Lung (tissue), 11 donors: ENCODE measurements at regions not wholly inside any gene's neighbourhood (a gene's known extent, or its start where the extent isn't known, plus 50 kb on each side); places are given as distances from the start of the nearest gene placed in this dataset.
A peak's percentile ranks its signal among the peaks of the same experiment; 100 is the strongest.

Experiments
- ATAC-seq: fragments of 200-7000 bp; cut with Tn5 transposase; one replicate; pipeline ENCODE4 v1.9.1; 2020; ENCODE audit warnings: moderate number of reproducible peaks; ENCODE audit not compliant: insufficient read depth, low FRiP score
- DNase-seq, 3 donors: peaks; one replicate each; pipeline ENCODE4 v3.0.0-alpha.2; 2013 to 2017
- H3K27ac ChIP-seq, 2 donors: one replicate each; pipeline ENCODE4 v1.5.1; 2013; ENCODE audit warnings: mild to moderate bottlenecking in 2 of 2, moderate library complexity in 2 of 2, control low read depth in 1 of 2, inconsistent platforms in 1 of 2, low read depth in 1 of 2, low read length in 1 of 2
- H3K27me3 ChIP-seq, 3 donors: one replicate each; pipeline ENCODE4 v1.5.1; 2013; ENCODE audit warnings: low read length in 2 of 3; ENCODE audit not compliant: control insufficient read depth in 3 of 3, insufficient read depth in 3 of 3
- H3K36me3 ChIP-seq, 4 donors: one replicate each; pipeline ENCODE4 v1.5.1; 2013; ENCODE audit warnings: low read length in 4 of 4, mild to moderate bottlenecking in 1 of 4, moderate library complexity in 1 of 4; ENCODE audit not compliant: control insufficient read depth in 4 of 4, insufficient read depth in 4 of 4
- H3K4me1 ChIP-seq, 5 donors: one replicate each; pipeline ENCODE4 v1.5.1; 2013; ENCODE audit warnings: low read length in 5 of 5, mild to moderate bottlenecking in 2 of 5, moderate library complexity in 1 of 5; ENCODE audit not compliant: control insufficient read depth in 5 of 5, insufficient read depth in 5 of 5
- H3K4me3 ChIP-seq: one replicate; pipeline ENCODE4 v1.5.1; 2013; ENCODE audit warnings: mild to moderate bottlenecking, control low read depth, moderate library complexity
- H3K9ac ChIP-seq, 2 donors: one replicate each; pipeline ENCODE4 v1.5.1; 2013; ENCODE audit warnings: low read length in 2 of 2, control low read depth in 1 of 2; ENCODE audit not compliant: insufficient read depth in 1 of 2
- H3K9me3 ChIP-seq, 4 donors: one replicate each; pipeline ENCODE4 v1.5.1; 2013; ENCODE audit warnings: low read length in 3 of 4, mild to moderate bottlenecking in 1 of 4, moderate library complexity in 1 of 4; ENCODE audit not compliant: control insufficient read depth in 4 of 4, insufficient read depth in 3 of 4
- WGBS, 2 donors: extraction: QIAGEN DNeasy Blood & Tissue Kit; methylation state at CpG; one replicate each; pipeline ENCODE4 v1.1.7; 2013; 5-methylcytosine and 5-hydroxymethylcytosine counted together
- TF ChIP-seq, protein P1 (sequence below): IDR thresholded peaks from 2 replicates; pipeline ENCODE4 v1.5.1; 2012; ENCODE audit warnings: mild to moderate bottlenecking; ENCODE audit errors: control extremely low read depth, extremely low read depth
- donor health status: control.
- donor health status: control.
- donor health status: Bipolar disorder and iron deficiency.
- donor health status: healthy.
- donor health status: DM: yes; HTN: yes; CAD: no.

DNA sequence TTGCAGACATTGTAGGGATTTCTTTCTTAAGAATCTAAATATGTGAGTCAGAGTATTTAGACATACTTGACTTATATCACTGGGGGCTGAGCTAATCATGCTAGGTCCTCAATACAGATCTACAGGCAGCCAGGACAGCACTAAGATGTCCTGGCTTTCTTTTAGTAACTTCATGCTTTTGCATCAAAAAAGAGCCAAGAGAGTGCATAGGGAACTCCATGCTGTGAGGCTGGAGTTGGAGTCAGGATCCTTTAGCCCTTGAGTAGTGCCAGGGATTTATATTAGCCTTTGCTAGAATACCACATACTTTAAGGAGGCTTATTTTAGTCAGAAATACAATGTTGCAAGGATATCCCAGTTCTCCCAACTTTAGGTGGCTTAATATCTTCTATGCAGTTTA is 289.7 kb downstream of the CCDC85A start:
- DNase-seq (no peak), ATAC-seq (no peak)
- TF ChIP-seq, protein P1, sequence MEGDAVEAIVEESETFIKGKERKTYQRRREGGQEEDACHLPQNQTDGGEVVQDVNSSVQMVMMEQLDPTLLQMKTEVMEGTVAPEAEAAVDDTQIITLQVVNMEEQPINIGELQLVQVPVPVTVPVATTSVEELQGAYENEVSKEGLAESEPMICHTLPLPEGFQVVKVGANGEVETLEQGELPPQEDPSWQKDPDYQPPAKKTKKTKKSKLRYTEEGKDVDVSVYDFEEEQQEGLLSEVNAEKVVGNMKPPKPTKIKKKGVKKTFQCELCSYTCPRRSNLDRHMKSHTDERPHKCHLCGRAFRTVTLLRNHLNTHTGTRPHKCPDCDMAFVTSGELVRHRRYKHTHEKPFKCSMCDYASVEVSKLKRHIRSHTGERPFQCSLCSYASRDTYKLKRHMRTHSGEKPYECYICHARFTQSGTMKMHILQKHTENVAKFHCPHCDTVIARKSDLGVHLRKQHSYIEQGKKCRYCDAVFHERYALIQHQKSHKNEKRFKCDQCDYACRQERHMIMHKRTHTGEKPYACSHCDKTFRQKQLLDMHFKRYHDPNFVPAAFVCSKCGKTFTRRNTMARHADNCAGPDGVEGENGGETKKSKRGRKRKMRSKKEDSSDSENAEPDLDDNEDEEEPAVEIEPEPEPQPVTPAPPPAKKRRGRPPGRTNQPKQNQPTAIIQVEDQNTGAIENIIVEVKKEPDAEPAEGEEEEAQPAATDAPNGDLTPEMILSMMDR, result no peak
- Histone ChIP-seq H3K27ac (no peak overlapping the region), H3K4me3 (no peak overlapping the region), H3K36me3 (no peaks in the 10 kb centered on the region), H3K9me3 (no peaks in the 10 kb centered on the region), H3K27me3 (no peaks in the 10 kb centered on the region), H3K9ac (no peak overlapping the region), H3K4me1 (peaks cover 0 to 4% (median 0%) of the 10 kb centered on the region in 5 donors)

DNA sequence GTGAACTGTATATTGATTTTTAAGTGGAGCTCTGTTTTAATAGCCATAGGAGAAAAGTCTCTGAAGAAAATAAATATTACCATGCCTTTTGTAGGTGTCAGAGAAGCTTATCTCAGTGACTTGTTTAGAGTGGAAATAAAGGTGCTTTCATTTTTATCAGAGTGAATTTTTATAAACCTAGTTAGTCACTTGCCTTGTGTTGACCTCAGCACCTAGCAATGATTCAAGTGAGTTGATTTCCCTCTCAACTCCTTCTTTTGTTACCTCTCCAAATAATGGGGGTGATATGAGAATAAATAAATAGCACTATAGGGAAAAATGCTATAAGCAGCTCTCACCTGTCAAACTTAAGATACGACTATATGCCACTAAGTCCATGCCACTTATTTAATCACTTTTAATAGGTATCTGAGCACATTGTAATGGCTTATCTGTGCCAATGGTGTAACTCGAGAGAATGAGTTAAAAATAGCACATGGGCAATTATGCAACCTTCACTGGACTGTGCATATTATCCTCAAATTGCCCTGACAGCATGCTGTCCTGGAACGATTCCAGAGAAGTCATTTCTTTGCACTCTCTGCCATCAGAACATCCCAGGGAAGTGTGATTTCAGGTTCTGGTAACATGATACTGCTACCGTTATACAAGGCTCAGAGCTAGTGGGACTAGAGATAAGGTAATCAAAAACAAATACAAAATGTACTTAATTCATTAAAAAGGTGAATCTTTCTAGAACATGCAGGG is 290.8 kb downstream of the CCDC85A start:
- no peaks in the 10 kb centered on the region for H3K36me3 ChIP-seq
- no peaks in the 10 kb centered on the region for H3K9me3 ChIP-seq
- H3K4me1 ChIP-seq, result peaks cover 0 to 4% (median 0%) of the 10 kb centered on the region in 5 donors
- H3K9ac ChIP-seq, result no peak overlapping the region
- peak in 1 of 3 donors; percentile 9 for DNase-seq
- TF ChIP-seq, protein P1, result no peak
- no peak overlapping the region for H3K27ac ChIP-seq
- H3K27me3 ChIP-seq, result no peaks in the 10 kb centered on the region
- peak; percentile 27 for ATAC-seq
- H3K4me3 ChIP-seq, result no peak overlapping the region
- WGBS, 2 donors, result 26 to 49% methylated on average over 4 of the region's 4 CpGs

DNA sequence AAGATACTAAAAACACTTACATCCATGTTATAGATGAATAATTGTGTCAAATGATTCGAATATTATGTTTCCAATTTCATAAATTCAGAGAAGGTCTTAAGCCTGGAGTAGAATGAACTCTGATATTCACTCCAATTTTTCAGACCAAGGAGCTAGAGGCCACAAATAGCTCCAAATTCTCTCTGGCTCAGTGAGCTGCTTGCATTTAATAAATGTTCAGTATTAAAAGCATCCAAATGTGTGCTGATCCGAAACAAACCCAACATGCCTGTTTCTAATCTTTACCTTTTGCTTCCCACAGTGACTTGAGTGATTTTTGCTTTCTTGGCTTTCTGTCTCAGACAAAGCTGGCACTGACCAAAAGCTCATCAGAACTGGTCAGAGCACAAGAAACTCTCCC is 291.4 kb downstream of the CCDC85A start:
- H3K9me3 ChIP-seq, result no peaks in the 10 kb centered on the region
- TF ChIP-seq, protein P1, result no peak

More for the DNA sequence above, 291.4 kb downstream of the CCDC85A start:
- H3K27me3 ChIP-seq, result no peaks in the 10 kb centered on the region
- no peak for DNase-seq
- no peak overlapping the region for H3K9ac ChIP-seq
- no peak for ATAC-seq
- no peak overlapping the region for H3K27ac ChIP-seq
- no peaks in the 10 kb centered on the region for H3K36me3 ChIP-seq
- no peak overlapping the region for H3K4me3 ChIP-seq
- 81 to 85% methylated on average over 2 of the region's 2 CpGs for WGBS, 2 donors
- H3K4me1 ChIP-seq, result peaks cover 0 to 4% (median 0%) of the 10 kb centered on the region in 5 donors
